SK-N-MC (cell line): ENCODE measurements at regions not wholly inside any gene's neighbourhood (a gene's known extent, or its start where the extent isn't known, plus 50 kb on each side); places are given as distances from the start of the nearest gene placed in this dataset.

Experiments used
- EZH2 ChIP-seq: fragments of 200-600 bp; sonication (generic); IDR thresholded peaks from one replicate; pipeline ENCODE4 v1.6.1; 2017; ENCODE audit warnings: antibody characterized with exemption
- POLR2AphosphoS5 ChIP-seq: IDR thresholded peaks from 2 replicates; pipeline ENCODE4 v1.6.1; 2012; ENCODE audit warnings: mild to moderate bottlenecking, low read depth, low read length, borderline replicate concordance

- TF ChIP-seq POLR2AphosphoS5 (no peak; the same call in 1 of the 2 replicates), EZH2 (no peak)
Measured at GRCh38 chr20:40230486-40230885, 458.6 kb downstream of the MAFB start.
